ENCODE measurements at regions not wholly inside any gene's neighbourhood (a gene's known extent, or its start where the extent isn't known, plus 50 kb on each side); places are given as distances from the start of the nearest gene placed in this dataset.

DNA sequence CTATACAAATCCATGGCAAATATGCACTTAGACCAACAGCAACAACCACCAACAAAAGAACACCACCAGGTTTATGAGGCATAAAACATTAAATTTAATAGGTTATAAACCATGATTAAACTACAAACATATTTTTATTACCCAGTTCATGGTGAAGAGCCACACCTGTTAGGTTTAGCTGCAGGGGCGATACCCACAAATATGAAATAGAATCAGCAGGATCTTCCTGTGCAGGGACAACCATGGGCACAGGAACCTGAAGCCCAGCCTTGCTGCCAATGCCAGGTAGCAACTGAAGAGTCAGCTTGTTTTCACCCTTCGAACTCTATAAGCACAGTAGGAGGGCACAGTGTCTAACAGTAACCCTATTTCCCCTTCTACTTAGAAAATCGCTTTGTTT, 675.0 kb downstream of the SATB2 start:
- no peak for DNase-seq (ENCODE audit: low spot score)
- Histone ChIP-seq H3K4me1 (no peaks in the 10 kb centered on the region), H3K27me3 (no peaks in the 10 kb centered on the region), H3K27ac (no peak overlapping the region), H3K36me3 (no peaks in the 10 kb centered on the region), H3K4me3 (no peak overlapping the region), H3K9me3 (no peaks in the 10 kb centered on the region)
- TF ChIP-seq, protein P1, sequence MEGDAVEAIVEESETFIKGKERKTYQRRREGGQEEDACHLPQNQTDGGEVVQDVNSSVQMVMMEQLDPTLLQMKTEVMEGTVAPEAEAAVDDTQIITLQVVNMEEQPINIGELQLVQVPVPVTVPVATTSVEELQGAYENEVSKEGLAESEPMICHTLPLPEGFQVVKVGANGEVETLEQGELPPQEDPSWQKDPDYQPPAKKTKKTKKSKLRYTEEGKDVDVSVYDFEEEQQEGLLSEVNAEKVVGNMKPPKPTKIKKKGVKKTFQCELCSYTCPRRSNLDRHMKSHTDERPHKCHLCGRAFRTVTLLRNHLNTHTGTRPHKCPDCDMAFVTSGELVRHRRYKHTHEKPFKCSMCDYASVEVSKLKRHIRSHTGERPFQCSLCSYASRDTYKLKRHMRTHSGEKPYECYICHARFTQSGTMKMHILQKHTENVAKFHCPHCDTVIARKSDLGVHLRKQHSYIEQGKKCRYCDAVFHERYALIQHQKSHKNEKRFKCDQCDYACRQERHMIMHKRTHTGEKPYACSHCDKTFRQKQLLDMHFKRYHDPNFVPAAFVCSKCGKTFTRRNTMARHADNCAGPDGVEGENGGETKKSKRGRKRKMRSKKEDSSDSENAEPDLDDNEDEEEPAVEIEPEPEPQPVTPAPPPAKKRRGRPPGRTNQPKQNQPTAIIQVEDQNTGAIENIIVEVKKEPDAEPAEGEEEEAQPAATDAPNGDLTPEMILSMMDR (IDR thresholded peaks at IDR 0.05) = no peak

DNA sequence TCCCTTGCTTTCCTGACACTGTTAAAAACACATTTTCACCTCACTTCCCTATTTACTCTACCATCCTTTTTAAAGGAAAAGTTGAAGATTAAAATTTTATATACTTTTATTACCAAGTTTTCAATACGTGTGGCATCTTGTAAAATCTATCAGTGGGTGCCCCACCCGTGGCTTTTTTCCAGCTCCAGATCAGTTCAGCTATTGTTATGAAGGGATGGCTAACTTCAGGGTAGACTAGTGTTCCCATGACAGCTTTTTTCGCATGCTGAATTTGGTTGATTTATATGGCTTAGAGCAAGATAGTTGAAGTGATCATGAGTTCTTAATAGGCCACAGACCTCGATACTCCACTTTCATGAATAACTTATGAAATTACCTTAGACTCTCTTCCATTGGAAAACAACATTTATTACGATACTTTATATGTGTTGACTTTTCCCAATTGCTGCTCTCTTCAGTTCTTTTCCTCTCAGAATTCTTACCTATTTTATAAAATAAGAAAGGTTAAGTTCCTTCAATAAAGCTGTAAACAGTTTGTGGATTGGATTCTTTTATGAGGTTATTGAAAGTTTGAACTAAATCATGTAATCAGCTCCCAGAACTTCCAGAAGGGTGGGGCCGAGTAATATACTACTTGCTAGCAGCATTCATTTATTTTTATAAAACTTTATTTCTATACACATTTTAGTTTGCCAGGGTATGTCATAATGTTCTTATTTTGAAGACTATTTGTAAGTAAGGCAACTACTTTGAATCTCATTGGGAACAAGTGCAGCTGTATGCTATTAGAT, 680.9 kb downstream of the SATB2 start:
- H3K27ac ChIP-seq = no peak overlapping the region
- H3K36me3 ChIP-seq = no peaks in the 10 kb centered on the region
- H3K4me3 ChIP-seq = no peak overlapping the region
- no peak for DNase-seq (ENCODE audit: low spot score)
- no peaks in the 10 kb centered on the region for H3K27me3 ChIP-seq
- H3K4me1 ChIP-seq = no peaks in the 10 kb centered on the region
- H3K9me3 ChIP-seq = no peaks in the 10 kb centered on the region
- TF ChIP-seq, protein P1 (IDR thresholded peaks at IDR 0.05) = no peak

DNA sequence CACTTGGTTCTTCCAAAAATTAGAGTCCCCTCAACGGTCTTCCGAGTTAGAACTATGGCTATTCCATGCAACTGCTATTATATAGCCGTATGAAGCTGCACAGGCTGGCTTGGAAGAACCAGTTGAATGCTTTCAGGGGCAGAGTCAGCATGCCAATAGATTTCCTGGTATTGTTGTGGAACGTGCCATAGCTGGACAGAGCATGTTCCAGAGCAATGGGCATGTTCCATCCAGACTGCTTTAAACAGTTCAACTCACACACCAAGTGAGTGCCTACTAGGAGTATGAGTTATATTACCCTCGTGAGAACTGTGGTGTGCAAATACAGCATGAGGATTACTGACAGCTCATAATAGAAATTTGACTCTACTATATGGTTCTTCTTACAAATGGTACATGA, 682.0 kb downstream of the SATB2 start:
- Histone ChIP-seq H3K4me1 (no peaks in the 10 kb centered on the region), H3K9me3 (no peaks in the 10 kb centered on the region), H3K4me3 (no peak overlapping the region), H3K27ac (no peak overlapping the region), H3K27me3 (no peaks in the 10 kb centered on the region), H3K36me3 (no peaks in the 10 kb centered on the region)
- TF ChIP-seq, protein P1 (IDR thresholded peaks at IDR 0.05) = no peak
- no peak for DNase-seq (ENCODE audit: low spot score)

DNA sequence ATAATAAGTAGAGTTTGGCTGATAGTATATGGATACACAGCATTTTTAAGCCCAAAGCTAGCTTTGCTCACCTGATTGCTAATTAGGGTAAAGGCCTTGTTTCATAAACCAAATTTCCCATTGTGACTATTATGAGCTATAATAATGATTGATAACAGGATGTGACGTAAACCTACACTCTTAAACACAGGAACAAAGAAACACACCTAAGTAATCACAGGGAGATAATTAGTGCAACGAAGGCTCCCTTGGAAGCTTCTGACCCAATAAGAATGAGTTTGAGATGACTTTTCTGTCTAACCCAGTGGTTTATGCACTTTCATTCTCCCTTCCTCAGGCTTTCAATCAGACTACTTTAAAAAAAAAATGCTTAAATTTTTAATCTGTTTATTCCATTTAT, 683.2 kb downstream of the SATB2 start:
- TF ChIP-seq, protein P1 (IDR thresholded peaks at IDR 0.05) = no peak
- H3K9me3 ChIP-seq = no peaks in the 10 kb centered on the region
- no peaks in the 10 kb centered on the region for H3K4me1 ChIP-seq
- H3K36me3 ChIP-seq = no peaks in the 10 kb centered on the region
- H3K4me3 ChIP-seq = no peak overlapping the region
- no peak for DNase-seq (ENCODE audit: low spot score)
- no peaks in the 10 kb centered on the region for H3K27me3 ChIP-seq
- no peak overlapping the region for H3K27ac ChIP-seq

DNA sequence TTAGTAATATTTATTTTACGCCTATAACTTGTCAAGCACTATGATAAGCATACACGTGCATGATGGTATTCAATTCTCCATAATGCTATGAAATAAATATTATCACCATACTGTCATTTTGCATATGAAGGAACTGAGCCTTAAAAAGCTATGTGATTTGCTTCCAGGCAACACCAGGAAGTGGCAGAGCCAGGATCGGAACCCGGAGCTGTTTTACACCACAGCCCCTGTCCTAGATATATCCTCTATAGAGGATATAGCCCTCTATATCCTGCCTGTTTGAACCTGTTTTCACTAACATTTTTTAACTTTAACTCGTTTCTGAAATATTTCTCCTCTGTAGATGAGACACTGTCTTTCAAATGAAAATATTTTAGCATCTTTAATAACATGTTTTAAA, 690.0 kb downstream of the SATB2 start:
- Histone ChIP-seq H3K27ac (no peak overlapping the region), H3K36me3 (no peaks in the 10 kb centered on the region), H3K4me3 (no peak overlapping the region), H3K9me3 (no peaks in the 10 kb centered on the region), H3K27me3 (no peaks in the 10 kb centered on the region), H3K4me1 (no peaks in the 10 kb centered on the region)
- no peak for DNase-seq (ENCODE audit: low spot score)
- TF ChIP-seq, protein P1 (IDR thresholded peaks at IDR 0.05) = no peak

DNA sequence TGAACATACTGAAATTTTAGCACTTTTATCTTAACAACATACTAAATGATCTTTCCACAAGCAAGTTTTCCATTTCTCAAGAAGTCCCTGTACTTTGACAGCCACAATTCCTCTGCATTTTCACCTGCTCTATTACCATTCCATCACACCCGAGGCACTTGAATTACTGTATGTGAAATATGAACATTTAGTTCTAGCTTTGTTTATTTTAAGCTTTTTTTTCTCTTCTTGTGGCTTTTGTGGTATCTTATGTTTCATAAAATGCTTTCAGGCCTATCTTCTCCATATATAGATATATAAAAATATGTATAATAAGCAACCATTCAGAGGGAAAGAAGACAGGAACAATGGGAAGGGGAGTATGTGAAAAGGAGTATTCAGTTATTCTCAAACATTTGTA, 693.9 kb downstream of the SATB2 start:
- H3K4me1 ChIP-seq = no peaks in the 10 kb centered on the region
- DNase-seq (ENCODE audit: low spot score) = no peak
- H3K27me3 ChIP-seq = no peaks in the 10 kb centered on the region
- no peaks in the 10 kb centered on the region for H3K36me3 ChIP-seq
- H3K9me3 ChIP-seq = no peaks in the 10 kb centered on the region
- H3K27ac ChIP-seq = no peak overlapping the region
- TF ChIP-seq, protein P1 (IDR thresholded peaks at IDR 0.05) = no peak
- H3K4me3 ChIP-seq = no peak overlapping the region

Data from right atrium auricular region (tissue), 2 donors.